GM13976 (cell line): ENCODE measurements at regions not wholly inside any gene's neighbourhood (a gene's known extent, or its start where the extent isn't known, plus 50 kb on each side); places are given as distances from the start of the nearest gene placed in this dataset.

ENCODE experiments used
- DNase-seq: peaks from one replicate; pipeline ENCODE4 v3.0.0; 2012; ENCODE audit warnings: low spot score
- in situ Hi-C: fragments of 300-500 bp; cut with MboI; formaldehyde crosslinking; loops from one replicate; pipeline ENCODE4 v1.12.0; 2022; ENCODE audit warnings: low sequenced_read_pairs, mixed read lengths, inconsistent platforms; ENCODE audit not compliant: unreplicated experiment
- TF ChIP-seq, protein P1 (sequence below): IDR thresholded peaks from 2 replicates; pipeline ENCODE4 v1.5.1; 2012; ENCODE audit warnings: borderline replicate concordance, mild to moderate bottlenecking; ENCODE audit not compliant: insufficient read depth; ENCODE audit errors: extremely low read depth, missing control alignments, control extremely low read depth

DNA sequence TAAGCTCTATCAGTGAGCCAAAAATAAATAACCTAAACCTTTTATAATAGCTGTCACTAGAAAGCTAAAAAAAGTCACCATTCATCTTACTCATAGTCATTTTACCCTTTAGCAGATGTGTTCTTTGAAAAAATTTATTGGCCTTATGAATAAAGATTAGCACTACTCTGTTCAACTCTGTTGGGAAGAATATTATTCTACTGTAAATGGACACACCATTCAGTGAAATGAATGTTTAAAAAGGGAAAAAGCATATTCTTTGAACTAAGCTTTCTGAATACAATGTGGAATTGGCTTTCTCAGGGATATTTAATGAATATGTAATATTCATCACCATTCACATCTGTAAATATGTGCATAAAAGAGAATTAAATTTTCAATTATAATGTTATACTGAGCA is 422.0 kb downstream of the CBLN2 start:
- TF ChIP-seq, protein P1, sequence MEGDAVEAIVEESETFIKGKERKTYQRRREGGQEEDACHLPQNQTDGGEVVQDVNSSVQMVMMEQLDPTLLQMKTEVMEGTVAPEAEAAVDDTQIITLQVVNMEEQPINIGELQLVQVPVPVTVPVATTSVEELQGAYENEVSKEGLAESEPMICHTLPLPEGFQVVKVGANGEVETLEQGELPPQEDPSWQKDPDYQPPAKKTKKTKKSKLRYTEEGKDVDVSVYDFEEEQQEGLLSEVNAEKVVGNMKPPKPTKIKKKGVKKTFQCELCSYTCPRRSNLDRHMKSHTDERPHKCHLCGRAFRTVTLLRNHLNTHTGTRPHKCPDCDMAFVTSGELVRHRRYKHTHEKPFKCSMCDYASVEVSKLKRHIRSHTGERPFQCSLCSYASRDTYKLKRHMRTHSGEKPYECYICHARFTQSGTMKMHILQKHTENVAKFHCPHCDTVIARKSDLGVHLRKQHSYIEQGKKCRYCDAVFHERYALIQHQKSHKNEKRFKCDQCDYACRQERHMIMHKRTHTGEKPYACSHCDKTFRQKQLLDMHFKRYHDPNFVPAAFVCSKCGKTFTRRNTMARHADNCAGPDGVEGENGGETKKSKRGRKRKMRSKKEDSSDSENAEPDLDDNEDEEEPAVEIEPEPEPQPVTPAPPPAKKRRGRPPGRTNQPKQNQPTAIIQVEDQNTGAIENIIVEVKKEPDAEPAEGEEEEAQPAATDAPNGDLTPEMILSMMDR: no peak
- DNase-seq: no peak
- in situ Hi-C loops: no loop called here

DNA sequence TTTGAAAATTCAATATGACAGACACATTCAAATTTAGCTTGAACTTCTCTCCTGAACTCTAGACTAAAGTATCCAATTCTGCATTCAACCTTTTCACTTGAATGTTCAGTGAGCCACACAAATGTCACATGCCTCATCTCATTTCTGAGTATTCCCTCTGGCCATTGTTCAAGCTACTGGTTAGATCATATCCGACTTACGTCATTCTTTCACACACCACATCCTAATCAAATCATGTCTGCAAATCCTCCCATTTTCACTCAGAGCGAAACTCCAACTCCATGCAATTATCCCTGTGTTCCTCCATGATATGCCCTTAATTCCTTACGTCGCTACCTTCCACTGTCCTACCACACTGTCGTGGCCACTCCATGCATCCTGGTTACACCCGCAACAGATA is 425.1 kb downstream of the CBLN2 start:
- TF ChIP-seq, protein P1: no peak
- no peak for DNase-seq
- in situ Hi-C loops: no loop called here

DNA sequence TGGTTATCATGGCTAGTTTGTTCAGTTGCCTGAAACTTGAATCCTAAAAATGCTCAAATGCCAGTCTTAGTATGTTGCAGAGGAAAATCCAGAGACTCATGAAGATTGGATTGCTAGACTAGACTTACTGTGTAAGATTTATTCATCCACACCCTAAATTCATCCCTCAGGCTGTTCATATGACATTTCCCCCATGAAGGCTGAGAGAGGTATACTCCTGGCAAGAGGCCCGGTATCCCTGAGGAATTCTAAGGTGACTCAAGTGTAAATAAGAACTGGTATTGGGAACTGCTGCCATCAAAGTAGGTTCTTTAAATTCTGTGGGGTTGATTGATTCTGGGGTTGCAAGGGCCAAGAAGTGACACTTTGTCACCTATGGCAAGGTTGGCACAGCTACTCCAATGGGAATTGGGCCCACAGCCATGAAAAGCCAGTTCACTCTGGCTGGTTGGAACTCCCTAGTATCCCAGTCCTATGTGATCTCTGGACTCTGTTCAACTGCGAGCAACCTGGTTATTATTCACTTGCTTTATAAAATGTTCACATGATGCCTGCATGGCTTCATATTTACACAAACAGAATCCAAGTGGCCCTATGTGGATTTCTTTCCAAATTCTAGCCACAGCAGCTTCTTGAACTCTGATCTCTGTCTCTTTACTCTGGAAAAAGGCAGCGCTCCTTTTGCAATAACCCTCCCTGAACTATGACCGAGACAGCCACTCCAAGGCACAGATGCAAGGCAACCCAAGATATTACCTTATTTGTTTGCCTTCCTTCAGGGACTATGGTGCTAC is 429.1 kb downstream of the CBLN2 start:
- in situ Hi-C loops: no loop called here
- no peak for DNase-seq
- TF ChIP-seq, protein P1: no peak

DNA sequence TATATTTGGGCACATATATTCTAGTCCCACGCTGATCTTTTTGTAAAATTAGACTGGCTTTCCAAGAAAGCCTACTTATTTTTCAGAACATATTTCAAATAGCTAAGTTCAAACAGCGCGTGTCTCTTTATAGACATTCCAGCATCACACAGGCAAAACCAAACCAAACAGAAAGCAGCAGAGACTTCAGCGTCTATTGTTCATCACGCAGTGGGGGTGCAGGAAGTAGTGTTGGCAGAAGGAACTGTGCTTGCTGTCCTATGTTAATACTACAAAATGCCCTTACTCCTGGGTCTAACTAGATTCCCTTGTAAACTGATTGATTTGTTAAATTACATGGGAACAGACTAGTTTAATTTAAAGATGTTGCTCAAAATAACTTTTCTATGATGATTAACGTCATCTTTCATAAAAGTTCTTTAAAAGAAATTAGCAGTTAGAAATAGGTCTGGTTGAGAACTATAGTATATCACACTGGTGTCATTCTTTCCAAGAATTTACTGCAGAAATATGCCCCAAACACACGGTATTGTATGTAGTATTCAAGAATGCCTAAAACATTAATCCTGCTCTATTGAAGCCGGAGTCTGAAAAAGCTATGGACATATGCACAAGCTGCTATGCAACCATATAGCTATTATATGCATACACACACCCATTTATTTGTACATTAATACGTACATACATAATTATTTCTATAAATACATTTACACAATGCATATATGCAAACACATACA is 436.3 kb downstream of the CBLN2 start:
- in situ Hi-C loops: no loop called here
- no peak for DNase-seq
- TF ChIP-seq, protein P1: no peak

DNA sequence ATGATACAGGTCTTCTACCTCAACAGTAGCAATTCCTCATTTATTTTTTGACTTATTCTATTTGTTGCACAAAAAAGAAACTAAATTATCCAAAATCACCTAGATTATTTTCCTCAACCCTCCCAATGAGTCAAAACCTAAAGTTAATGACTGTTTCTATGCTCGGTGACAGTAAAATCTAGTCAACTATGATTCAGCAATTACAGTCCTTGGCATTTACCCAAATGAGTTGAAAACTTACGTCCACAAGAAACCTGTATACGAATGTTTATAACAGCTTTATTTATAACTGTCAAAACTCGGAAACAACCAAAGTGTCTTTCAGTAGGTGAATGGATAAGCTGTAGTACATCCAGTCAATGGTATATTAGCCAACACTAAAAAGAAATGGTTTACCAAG is 439.3 kb downstream of the CBLN2 start:
- in situ Hi-C loops: no loop called here
- DNase-seq: no peak
- TF ChIP-seq, protein P1: no peak

DNA sequence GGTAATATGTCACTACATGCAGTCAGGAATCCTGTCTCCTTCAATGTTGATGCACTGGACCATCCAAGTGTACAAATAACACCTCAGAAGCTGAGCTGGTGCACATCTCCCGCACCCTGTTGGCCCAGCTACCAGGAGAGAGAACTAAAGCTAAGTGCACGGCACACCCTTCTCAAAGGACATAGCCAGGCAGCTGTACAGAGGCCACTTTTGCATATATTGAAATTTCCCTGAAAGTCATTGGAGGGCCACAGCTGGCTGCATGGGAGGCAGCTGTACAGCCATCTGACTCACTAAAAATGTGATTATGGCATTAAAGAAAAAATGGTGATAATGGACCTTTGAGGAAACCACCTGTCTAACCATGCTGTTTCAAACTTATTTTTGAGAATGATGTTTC is 441.7 kb downstream of the CBLN2 start:
- no peak for DNase-seq
- in situ Hi-C loops: no loop called here
- TF ChIP-seq, protein P1: no peak
